ENCODE measurements at regions not wholly inside any gene's neighbourhood (a gene's known extent, or its start where the extent isn't known, plus 50 kb on each side); places are given as distances from the start of the nearest gene placed in this dataset.

DNA sequence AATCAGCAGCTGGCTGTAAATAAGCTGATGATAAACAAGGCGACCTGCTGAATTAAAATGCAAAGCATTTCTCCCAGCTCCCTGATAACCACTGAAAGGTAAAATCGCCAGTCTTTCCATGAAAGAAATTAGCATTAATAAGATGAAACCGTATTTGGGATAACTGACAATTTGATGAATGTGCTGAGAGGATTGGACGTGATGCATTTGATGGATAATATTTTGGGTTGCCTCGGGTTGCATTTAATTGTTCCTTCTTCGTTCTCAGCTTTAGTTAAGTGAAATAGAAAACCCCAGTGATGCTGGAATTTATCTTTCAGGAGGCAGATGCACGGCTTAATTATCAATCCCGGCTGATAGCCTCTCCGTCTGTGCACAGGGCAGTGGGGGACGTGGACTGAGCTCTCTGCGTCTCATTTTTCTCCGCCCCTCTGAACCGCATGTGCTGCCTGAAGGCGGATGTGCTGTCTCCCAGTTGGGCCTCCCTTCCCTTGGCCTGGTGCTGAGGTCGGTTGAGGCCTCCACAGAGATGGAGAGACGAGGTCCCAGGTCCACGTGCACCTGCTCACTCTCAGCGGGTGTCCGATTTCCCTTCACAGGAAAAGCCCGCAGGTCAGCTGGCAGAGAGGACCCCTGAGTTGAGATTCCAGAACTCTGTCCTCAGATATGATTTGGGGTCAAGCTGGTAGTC lies 846.2 kb downstream of the BRD1 start:
- H3K9me2 ChIP-seq (replicated peaks; ENCODE audit: control insufficient read depth, low read length): no peaks in the 10 kb centered on the region
- H3F3A ChIP-seq (ENCODE audit: control insufficient read depth, insufficient read depth): no peaks in the 10 kb centered on the region
- H3K27me3 ChIP-seq (ENCODE audit: control insufficient read depth, low read length): no peaks in the 10 kb centered on the region
- H3K27ac ChIP-seq (ENCODE audit: low read depth, low read length): no peak overlapping the region
- H3K4me1 ChIP-seq (ENCODE audit: control insufficient read depth, low read length): no peaks in the 10 kb centered on the region
- H3K4me2 ChIP-seq (ENCODE audit: low read length): no peak overlapping the region
- H3K4me3 ChIP-seq (ENCODE audit: low read length): no peak overlapping the region
- H3K36me3 ChIP-seq (ENCODE audit: control insufficient read depth, low read length): no peaks in the 10 kb centered on the region
- no peaks in the 10 kb centered on the region for H3K79me2 ChIP-seq (ENCODE audit: control insufficient read depth, low read length)
- TF ChIP-seq EZH2phosphoT487 (IDR thresholded peaks at IDR 0.05; ENCODE audit: borderline replicate concordance, low read length) (no peak), CTCF (IDR thresholded peaks at IDR 0.05; ENCODE audit: low read depth, low read length, poor library complexity, severe bottlenecking) (no peak)
- H3K9me3 ChIP-seq (ENCODE audit: control insufficient read depth, insufficient read depth, low read length): no peaks in the 10 kb centered on the region
- H4K20me1 ChIP-seq (ENCODE audit: control insufficient read depth, insufficient read depth, low read depth, low read length): no peaks in the 10 kb centered on the region

DNA sequence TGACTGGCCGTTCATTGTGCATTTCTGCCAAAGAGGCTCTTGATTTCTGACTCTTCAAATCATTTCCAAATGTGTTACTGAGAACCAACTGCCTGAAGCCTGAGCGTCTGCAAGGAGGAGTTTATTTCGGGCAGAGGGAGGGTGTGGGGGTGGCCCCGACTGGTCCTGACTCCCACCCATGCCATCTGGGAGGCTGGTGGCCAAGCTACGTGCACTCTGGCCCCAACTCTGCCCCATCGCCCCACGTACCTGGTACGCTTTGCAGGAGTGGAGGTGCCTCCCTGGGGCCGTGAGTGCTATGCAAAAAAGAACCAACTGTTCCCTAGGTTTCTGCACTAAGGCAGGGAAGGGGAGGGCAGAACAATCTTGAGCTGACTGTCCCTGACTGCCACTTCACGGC lies 846.8 kb downstream of the BRD1 start:
- H3K27ac ChIP-seq (ENCODE audit: low read depth, low read length): no peak overlapping the region
- no peak overlapping the region for H3K4me3 ChIP-seq (ENCODE audit: low read length)
- H3K9me3 ChIP-seq (ENCODE audit: control insufficient read depth, insufficient read depth, low read length): no peaks in the 10 kb centered on the region
- TF ChIP-seq CTCF (IDR thresholded peaks at IDR 0.05; ENCODE audit: low read depth, low read length, poor library complexity, severe bottlenecking) (no peak), EZH2phosphoT487 (IDR thresholded peaks at IDR 0.05; ENCODE audit: borderline replicate concordance, low read length) (no peak)
- no peaks in the 10 kb centered on the region for H3K36me3 ChIP-seq (ENCODE audit: control insufficient read depth, low read length)
- no peaks in the 10 kb centered on the region for H3K79me2 ChIP-seq (ENCODE audit: control insufficient read depth, low read length)
- no peaks in the 10 kb centered on the region for H3K4me1 ChIP-seq (ENCODE audit: control insufficient read depth, low read length)
- H3F3A ChIP-seq (ENCODE audit: control insufficient read depth, insufficient read depth): no peaks in the 10 kb centered on the region
- H3K4me2 ChIP-seq (ENCODE audit: low read length): no peak overlapping the region
- no peaks in the 10 kb centered on the region for H3K27me3 ChIP-seq (ENCODE audit: control insufficient read depth, low read length)
- H4K20me1 ChIP-seq (ENCODE audit: control insufficient read depth, insufficient read depth, low read depth, low read length): no peaks in the 10 kb centered on the region
- H3K9me2 ChIP-seq (replicated peaks; ENCODE audit: control insufficient read depth, low read length): no peaks in the 10 kb centered on the region

- Histone ChIP-seq H4K20me1 (ENCODE audit: control insufficient read depth, insufficient read depth, low read depth, low read length) (no peaks in the 10 kb centered on the region), H3K79me2 (ENCODE audit: control insufficient read depth, low read length) (no peaks in the 10 kb centered on the region), H3K9me3 (ENCODE audit: control insufficient read depth, insufficient read depth, low read length) (no peaks in the 10 kb centered on the region), H3K36me3 (ENCODE audit: control insufficient read depth, low read length) (no peaks in the 10 kb centered on the region), H3K4me1 (ENCODE audit: control insufficient read depth, low read length) (no peaks in the 10 kb centered on the region), H3K27ac (ENCODE audit: low read depth, low read length) (no peak overlapping the region), H3F3A (ENCODE audit: control insufficient read depth, insufficient read depth) (no peaks in the 10 kb centered on the region), H3K27me3 (ENCODE audit: control insufficient read depth, low read length) (no peaks in the 10 kb centered on the region), H3K4me3 (ENCODE audit: low read length) (no peak overlapping the region), H3K4me2 (ENCODE audit: low read length) (no peak overlapping the region), H3K9me2 (replicated peaks; ENCODE audit: control insufficient read depth, low read length) (no peaks in the 10 kb centered on the region)
- no peak for TF ChIP-seq EZH2phosphoT487 (IDR thresholded peaks at IDR 0.05; ENCODE audit: borderline replicate concordance, low read length)
- no peak for TF ChIP-seq CTCF (IDR thresholded peaks at IDR 0.05; ENCODE audit: low read depth, low read length, poor library complexity, severe bottlenecking)
Measured at GRCh38 chr22:48980409-48980808, 847.3 kb downstream of the BRD1 start.
